ENCODE measurements at regions not wholly inside any gene's neighbourhood (a gene's known extent, or its start where the extent isn't known, plus 50 kb on each side); places are given as distances from the start of the nearest gene placed in this dataset.
"Not testable (repeated sequence)": the region's sequence is repeated elsewhere in the genome, so short reads cannot be mapped to it uniquely, and the experiment has no call there.

GRCh38 chr11:11000579-11001283 lies 142.9 kb upstream of the ZBED5 start:
- no peak for FAIRE-seq

GRCh38 chr11:10998674-10999073 lies 140.8 kb upstream of the ZBED5 start:
- no peak for FAIRE-seq

GRCh38 chr11:10996678-10997077 lies 138.8 kb upstream of the ZBED5 start:
- FAIRE-seq = no peak

GRCh38 chr11:10993640-10994039 lies 135.8 kb upstream of the ZBED5 start:
- no peak for FAIRE-seq

GRCh38 chr11:10993186-10993585 lies 135.3 kb upstream of the ZBED5 start:
- FAIRE-seq = no peak

- FAIRE-seq = no peak
These were observed 133.5 kb upstream of the ZBED5 start for GRCh38 chr11:10991393-10991792.

GRCh38 chr11:10990637-10991193 lies 132.9 kb upstream of the ZBED5 start:
- no peak for FAIRE-seq

- FAIRE-seq = no peak
These were observed 132.3 kb upstream of the ZBED5 start for GRCh38 chr11:10990160-10990559.

GRCh38 chr11:10986006-10986405 lies 128.2 kb upstream of the ZBED5 start:
- no peak for FAIRE-seq

GRCh38 chr11:10984742-10985141 lies 126.9 kb upstream of the ZBED5 start:
- FAIRE-seq = no peak

GRCh38 chr11:10984250-10984649 lies 126.4 kb upstream of the ZBED5 start:
- FAIRE-seq = no peak

GRCh38 chr11:10982704-10983510 lies 125.1 kb upstream of the ZBED5 start:
- FAIRE-seq = no peak

- FAIRE-seq = no peak
These were observed 121.7 kb upstream of the ZBED5 start for GRCh38 chr11:10979529-10979928.

- FAIRE-seq = no peak
These were observed 120.3 kb upstream of the ZBED5 start for GRCh38 chr11:10978198-10978597.

- FAIRE-seq = no peak
These were observed 117.5 kb upstream of the ZBED5 start for GRCh38 chr11:10975287-10975721.

- no peak for FAIRE-seq
These were observed 115.6 kb upstream of the ZBED5 start for GRCh38 chr11:10973416-10973815.

- no peak for FAIRE-seq
These were observed 113.1 kb upstream of the ZBED5 start for GRCh38 chr11:10970926-10971325.

GRCh38 chr11:10969387-10969786 lies 111.5 kb upstream of the ZBED5 start:
- FAIRE-seq = no peak

- FAIRE-seq = not testable (repeated sequence)
These were observed 99.0 kb upstream of the ZBED5 start for GRCh38 chr11:10956884-10957283.

- FAIRE-seq = no peak
These were observed 97.8 kb upstream of the ZBED5 start for GRCh38 chr11:10955616-10956015.

- no peak for FAIRE-seq
These were observed 96.3 kb upstream of the ZBED5 start for GRCh38 chr11:10954184-10954583.

- no peak for FAIRE-seq
These were observed 95.0 kb upstream of the ZBED5 start for GRCh38 chr11:10952872-10953271.

GRCh38 chr11:10947935-10948334 lies 90.1 kb upstream of the ZBED5 start:
- not testable (repeated sequence) for FAIRE-seq

- no peak for FAIRE-seq
These were observed 88.2 kb upstream of the ZBED5 start for GRCh38 chr11:10946072-10946471.

Data from A204.1 (cell line).